Fibroblast of lung (primary cell): ENCODE measurements at regions not wholly inside any gene's neighbourhood (a gene's known extent, or its start where the extent isn't known, plus 50 kb on each side); places are given as distances from the start of the nearest gene placed in this dataset.
"Not testable (repeated sequence)": the region's sequence is repeated elsewhere in the genome, so short reads cannot be mapped to it uniquely, and the experiment has no call there.

Experiments used
- DNase-seq, 2 donors: peaks; one replicate each; pipeline versions ENCODE4 v3.0.0 to v3.0.0-alpha.2; 2010; ENCODE audit warnings: low read depth in 2 of 2
- H2AFZ ChIP-seq: 2 replicates; pipeline ENCODE4 v1.5.1; 2012; ENCODE audit warnings: low read length, control low read depth, inconsistent platforms
- H3K27ac ChIP-seq: 2 replicates; pipeline ENCODE4 v1.5.1; 2011; ENCODE audit warnings: low read length, control low read depth; ENCODE audit not compliant: insufficient read depth
- H3K27me3 ChIP-seq: 2 replicates; pipeline ENCODE4 v1.5.1; 2011; ENCODE audit warnings: mild to moderate bottlenecking, low read length; ENCODE audit not compliant: control insufficient read depth, insufficient read depth
- H3K36me3 ChIP-seq: 2 replicates; pipeline ENCODE4 v1.5.1; 2011; ENCODE audit warnings: low read length; ENCODE audit not compliant: control insufficient read depth, insufficient read depth
- H3K4me1 ChIP-seq: 2 replicates; pipeline ENCODE4 v1.5.1; 2011; ENCODE audit warnings: low read length; ENCODE audit not compliant: control insufficient read depth, insufficient read depth; ENCODE audit errors: extremely low read depth
- H3K4me2 ChIP-seq: 2 replicates; pipeline ENCODE4 v1.5.1; 2011; ENCODE audit warnings: low read length, control low read depth; ENCODE audit not compliant: insufficient read depth; ENCODE audit errors: extremely low read depth
- H3K4me3 ChIP-seq, 4 experiments: fragments of 200-600 bp in 1 of 4; sonication (generic) in 1 of 4; replicated peaks in 1 of 4; 2 replicates each; pipeline ENCODE4 v1.5.1; 2011 to 2016; ENCODE audit warnings: low read length in 4 of 4, low read depth in 3 of 4, mild to moderate bottlenecking in 3 of 4, control low read depth in 2 of 4, inconsistent platforms in 1 of 4, mixed read lengths in 1 of 4; ENCODE audit not compliant: insufficient read depth in 1 of 4; ENCODE audit errors: control extremely low read depth in 1 of 4
- H3K79me2 ChIP-seq: 2 replicates; pipeline ENCODE4 v1.5.1; 2012; ENCODE audit warnings: mild to moderate bottlenecking, low read length, inconsistent platforms; ENCODE audit not compliant: control insufficient read depth, insufficient read depth
- H3K9ac ChIP-seq: 2 replicates; pipeline ENCODE4 v1.5.1; 2011; ENCODE audit warnings: mild to moderate bottlenecking, low read length, control low read depth; ENCODE audit not compliant: insufficient read depth
- H3K9me3 ChIP-seq: 2 replicates; pipeline ENCODE4 v1.5.1; 2012; ENCODE audit warnings: low read depth, low read length; ENCODE audit not compliant: control insufficient read depth, insufficient read depth
- H4K20me1 ChIP-seq: 2 replicates; pipeline ENCODE4 v1.5.1; 2011; ENCODE audit warnings: low read length; ENCODE audit not compliant: control insufficient read depth, insufficient read depth; ENCODE audit errors: extremely low read depth
- CTCF ChIP-seq, 2 donors: IDR thresholded peaks in 1 of 2; conservative IDR thresholded peaks in 1 of 2; 1 replicate in 1 of 2; 2 replicates in 1 of 2; pipeline ENCODE4 v1.5.1; 2011 to 2012; ENCODE audit warnings: low read length in 2 of 2, control low read depth in 1 of 2, inconsistent platforms in 1 of 2, low read depth in 1 of 2, mild to moderate bottlenecking in 1 of 2
- EZH2 ChIP-seq: IDR thresholded peaks from 2 replicates; pipeline ENCODE4 v1.5.1; 2012; ENCODE audit warnings: low read length, control low read depth, mild to moderate bottlenecking; ENCODE audit errors: missing control alignments

- DNase-seq, result no peak
- H3K36me3 ChIP-seq, result no peaks in the 10 kb centered on the region
- H3K4me2 ChIP-seq, result no peak overlapping the region
- H3K27me3 ChIP-seq, result no peaks in the 10 kb centered on the region
- H3K27ac ChIP-seq, result no peak overlapping the region
- no peak overlapping the region for H3K4me3 ChIP-seq
- no peaks in the 10 kb centered on the region for H4K20me1 ChIP-seq
- no peaks in the 10 kb centered on the region for H3K9me3 ChIP-seq
- no peak overlapping the region for H2AFZ ChIP-seq
- TF ChIP-seq EZH2, result no peak
- TF ChIP-seq CTCF (conservative IDR thresholded peaks at IDR 0.05 in 1 of 2, IDR thresholded peaks at IDR 0.05 in 1 of 2; ENCODE audit: low read depth in 1 of 2, low read length in 2 of 2), result no peak
- no peak overlapping the region for H3K9ac ChIP-seq
- no peaks in the 10 kb centered on the region for H3K79me2 ChIP-seq
- H3K4me1 ChIP-seq, result no peaks in the 10 kb centered on the region
Observed at GRCh38 chr11:29606330-29607031, 410.3 kb downstream of the KCNA4 start.

DNA sequence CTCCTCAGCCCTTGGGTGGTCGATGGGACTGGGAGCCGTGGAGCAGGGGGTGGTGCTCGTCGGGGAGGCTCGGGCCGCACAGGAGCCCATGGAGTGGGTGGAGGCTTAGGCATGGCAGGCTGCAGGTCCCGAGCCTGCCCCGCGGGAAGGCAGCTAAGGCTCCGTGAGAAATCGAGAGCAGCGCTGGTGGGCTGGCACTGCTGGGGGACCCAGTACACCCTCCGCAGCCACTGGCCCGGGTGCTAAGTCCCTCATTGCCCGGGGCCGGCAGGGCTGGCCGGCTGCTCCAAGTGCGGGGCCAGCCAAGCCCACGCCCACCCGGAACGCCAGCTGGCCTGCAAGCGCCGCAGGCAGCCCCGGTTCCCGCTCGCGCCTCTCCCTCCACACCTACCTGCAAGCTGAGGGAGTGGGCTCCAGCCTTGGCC, 416.7 kb downstream of the KCNA4 start:
- not testable (repeated sequence) for H3K27me3 ChIP-seq, H3K27ac ChIP-seq, H3K4me1 ChIP-seq, H3K4me3 ChIP-seq, H3K9me3 ChIP-seq, H3K79me2 ChIP-seq, H3K4me2 ChIP-seq, H4K20me1 ChIP-seq, H3K9ac ChIP-seq, DNase-seq, H3K36me3 ChIP-seq, H2AFZ ChIP-seq

- H3K4me2 ChIP-seq, result no peak overlapping the region
- H3K4me1 ChIP-seq, result no peaks in the 10 kb centered on the region
- H3K9ac ChIP-seq, result no peak overlapping the region
- TF ChIP-seq CTCF (conservative IDR thresholded peaks at IDR 0.05 in 1 of 2, IDR thresholded peaks at IDR 0.05 in 1 of 2; ENCODE audit: low read depth in 1 of 2, low read length in 2 of 2) (no peak), EZH2 (no peak)
- no peaks in the 10 kb centered on the region for H3K9me3 ChIP-seq
- H3K27me3 ChIP-seq, result no peaks in the 10 kb centered on the region
- DNase-seq, result no peak
- H3K4me3 ChIP-seq, result no peak overlapping the region
- no peaks in the 10 kb centered on the region for H4K20me1 ChIP-seq
- H2AFZ ChIP-seq, result no peak overlapping the region
- H3K27ac ChIP-seq, result no peak overlapping the region
- no peaks in the 10 kb centered on the region for H3K79me2 ChIP-seq
- no peaks in the 10 kb centered on the region for H3K36me3 ChIP-seq
Observed at GRCh38 chr11:29584342-29584741, 432.5 kb downstream of the KCNA4 start.
